Testis (tissue), 2 donors: ENCODE measurements at regions not wholly inside any gene's neighbourhood (a gene's known extent, or its start where the extent isn't known, plus 50 kb on each side); places are given as distances from the start of the nearest gene placed in this dataset.

Experiments used
- DNase-seq: peaks from one replicate; pipeline ENCODE4 v3.0.0-alpha.2; 2019
- H3K27ac ChIP-seq, 2 donors: fragments of 200-600 bp; sonication (generic); one replicate each; pipeline ENCODE4 v1.5.1; 2019
- H3K27me3 ChIP-seq: fragments of 200-600 bp; sonication (generic); one replicate; pipeline ENCODE4 v1.5.1; 2019
- H3K36me3 ChIP-seq: fragments of 200-600 bp; sonication (generic); one replicate; pipeline ENCODE4 v1.5.1; 2017; ENCODE audit warnings: low read depth; ENCODE audit errors: missing control alignments
- H3K4me1 ChIP-seq: fragments of 200-600 bp; sonication (generic); one replicate; pipeline ENCODE4 v1.5.1; 2019
- H3K4me3 ChIP-seq, 2 donors: fragments of 200-600 bp; sonication (generic); one replicate each; pipeline ENCODE4 v1.5.1; 2017 to 2019
- H3K9me3 ChIP-seq: fragments of 200-600 bp; sonication (generic); one replicate; pipeline ENCODE4 v1.5.1; 2017
- POLR2A ChIP-seq: fragments of 450-650 bp; IDR thresholded peaks from one replicate; pipeline ENCODE4 v1.6.1; 2017; ENCODE audit warnings: antibody characterized with exemption, mild to moderate bottlenecking, moderate library complexity
- WGBS, 2 donors: methylation state at CpG; one replicate each; pipeline ENCODE4 v1.1.5; 2018; 5-methylcytosine and 5-hydroxymethylcytosine counted together
- intact Hi-C: fragments of 100-400 bp; cut with DNase I; formaldehyde crosslinking; loops from one replicate; pipeline ENCODE4 v1.15.1; 2023; ENCODE audit warnings: low total_unique reads
- TF ChIP-seq, protein P1 (sequence below), 3 experiments: fragments of 450-650 bp in 2 of 3; fragments of 200-600 bp in 1 of 3; sonication (generic) in 1 of 3; IDR thresholded peaks; one replicate each; pipeline ENCODE4 v1.5.1; 2016 to 2019; ENCODE audit warnings: antibody characterized with exemption in 3 of 3, mild to moderate bottlenecking in 2 of 3, moderate library complexity in 1 of 3

DNA sequence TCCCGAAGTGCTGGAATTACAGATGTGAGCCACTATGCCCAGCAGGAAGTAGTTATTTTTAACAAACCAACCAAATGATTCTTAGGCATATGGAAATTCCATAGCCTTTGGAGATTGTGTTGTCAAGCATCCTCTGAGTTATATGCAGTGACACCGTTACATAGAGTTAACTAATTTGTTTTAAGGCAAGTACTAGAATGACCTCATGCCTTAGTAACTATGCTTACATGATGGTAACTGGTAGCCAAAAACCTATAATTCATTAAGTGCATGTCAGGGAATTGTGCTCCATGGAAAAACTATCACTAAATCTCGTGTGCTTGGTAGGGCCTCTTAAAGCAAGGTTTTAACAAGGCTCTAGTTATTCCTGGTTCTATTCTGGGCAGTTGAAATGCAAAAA is 392.8 kb downstream of the TUSC7 start:
- H3K27me3 ChIP-seq, result no peaks in the 10 kb centered on the region
- H3K36me3 ChIP-seq, result no peaks in the 10 kb centered on the region
- intact Hi-C loops, result no loop called here
- DNase-seq, result no peak
- no peaks in the 10 kb centered on the region for H3K4me1 ChIP-seq
- 88 to 98% methylated on average over 3 of the region's 3 CpGs for WGBS, 2 donors
- H3K27ac ChIP-seq, result no peak overlapping the region
- no peak for TF ChIP-seq POLR2A
- TF ChIP-seq, protein P1, sequence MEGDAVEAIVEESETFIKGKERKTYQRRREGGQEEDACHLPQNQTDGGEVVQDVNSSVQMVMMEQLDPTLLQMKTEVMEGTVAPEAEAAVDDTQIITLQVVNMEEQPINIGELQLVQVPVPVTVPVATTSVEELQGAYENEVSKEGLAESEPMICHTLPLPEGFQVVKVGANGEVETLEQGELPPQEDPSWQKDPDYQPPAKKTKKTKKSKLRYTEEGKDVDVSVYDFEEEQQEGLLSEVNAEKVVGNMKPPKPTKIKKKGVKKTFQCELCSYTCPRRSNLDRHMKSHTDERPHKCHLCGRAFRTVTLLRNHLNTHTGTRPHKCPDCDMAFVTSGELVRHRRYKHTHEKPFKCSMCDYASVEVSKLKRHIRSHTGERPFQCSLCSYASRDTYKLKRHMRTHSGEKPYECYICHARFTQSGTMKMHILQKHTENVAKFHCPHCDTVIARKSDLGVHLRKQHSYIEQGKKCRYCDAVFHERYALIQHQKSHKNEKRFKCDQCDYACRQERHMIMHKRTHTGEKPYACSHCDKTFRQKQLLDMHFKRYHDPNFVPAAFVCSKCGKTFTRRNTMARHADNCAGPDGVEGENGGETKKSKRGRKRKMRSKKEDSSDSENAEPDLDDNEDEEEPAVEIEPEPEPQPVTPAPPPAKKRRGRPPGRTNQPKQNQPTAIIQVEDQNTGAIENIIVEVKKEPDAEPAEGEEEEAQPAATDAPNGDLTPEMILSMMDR (IDR thresholded peaks at IDR 0.05), result no peak
- H3K9me3 ChIP-seq, result no peaks in the 10 kb centered on the region
- no peak overlapping the region for H3K4me3 ChIP-seq

GRCh38 chr3:117103675-117104074 is 394.1 kb downstream of the TUSC7 start:
- no peak overlapping the region for H3K27ac ChIP-seq
- no peaks in the 10 kb centered on the region for H3K27me3 ChIP-seq
- TF ChIP-seq POLR2A, result no peak
- TF ChIP-seq, protein P1 (IDR thresholded peaks at IDR 0.05), result no peak
- H3K4me1 ChIP-seq, result no peaks in the 10 kb centered on the region
- H3K36me3 ChIP-seq, result no peaks in the 10 kb centered on the region
- WGBS, 2 donors, result 76 to 87% methylated on average over 3 of the region's 3 CpGs
- no peak for DNase-seq
- intact Hi-C loops, result no loop called here
- H3K9me3 ChIP-seq, result no peaks in the 10 kb centered on the region
- no peak overlapping the region for H3K4me3 ChIP-seq

DNA sequence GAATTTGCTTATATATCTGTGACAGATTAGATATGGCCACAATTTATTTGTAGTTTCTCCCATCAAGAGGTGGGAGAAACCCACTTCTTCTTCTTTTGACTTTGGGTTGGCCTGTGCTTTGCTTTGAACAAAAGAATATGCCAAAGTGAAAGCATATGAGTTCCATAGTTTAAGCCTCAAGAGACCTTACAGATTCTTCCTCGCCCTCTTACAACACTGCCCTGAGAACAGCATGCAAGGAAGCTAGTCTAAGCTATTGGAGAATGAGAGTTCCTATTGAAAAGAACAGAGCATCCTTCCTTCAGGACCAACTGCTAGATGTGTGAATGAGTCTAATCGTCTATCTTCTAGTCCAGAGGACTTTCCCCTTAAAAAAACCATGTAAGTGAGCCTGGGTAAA is 394.8 kb downstream of the TUSC7 start:
- intact Hi-C loops, result no loop called here

GRCh38 chr3:117104792-117105191 is 395.2 kb downstream of the TUSC7 start:
- Histone ChIP-seq H3K27me3 (no peaks in the 10 kb centered on the region), H3K4me1 (no peaks in the 10 kb centered on the region), H3K9me3 (no peaks in the 10 kb centered on the region), H3K4me3 (no peak overlapping the region), H3K27ac (no peak overlapping the region), H3K36me3 (no peaks in the 10 kb centered on the region)
- TF ChIP-seq POLR2A, result no peak
- TF ChIP-seq, protein P1 (IDR thresholded peaks at IDR 0.05), result no peak
- WGBS, 2 donors, result 88 to 95% methylated on average over 4 of the region's 4 CpGs
- no peak for DNase-seq
- intact Hi-C loops, result no loop called here

More for the DNA sequence above, 394.8 kb downstream of the TUSC7 start:
- H3K4me3 ChIP-seq, result no peak overlapping the region
- no peaks in the 10 kb centered on the region for H3K4me1 ChIP-seq
- H3K27me3 ChIP-seq, result no peaks in the 10 kb centered on the region
- H3K9me3 ChIP-seq, result no peaks in the 10 kb centered on the region
- TF ChIP-seq POLR2A, result no peak
- TF ChIP-seq, protein P1 (IDR thresholded peaks at IDR 0.05), result no peak
- WGBS, 2 donors, result 86 to 87% methylated on average over 2 of the region's 2 CpGs
- H3K36me3 ChIP-seq, result no peaks in the 10 kb centered on the region
- no peak for DNase-seq
- no peak overlapping the region for H3K27ac ChIP-seq

DNA sequence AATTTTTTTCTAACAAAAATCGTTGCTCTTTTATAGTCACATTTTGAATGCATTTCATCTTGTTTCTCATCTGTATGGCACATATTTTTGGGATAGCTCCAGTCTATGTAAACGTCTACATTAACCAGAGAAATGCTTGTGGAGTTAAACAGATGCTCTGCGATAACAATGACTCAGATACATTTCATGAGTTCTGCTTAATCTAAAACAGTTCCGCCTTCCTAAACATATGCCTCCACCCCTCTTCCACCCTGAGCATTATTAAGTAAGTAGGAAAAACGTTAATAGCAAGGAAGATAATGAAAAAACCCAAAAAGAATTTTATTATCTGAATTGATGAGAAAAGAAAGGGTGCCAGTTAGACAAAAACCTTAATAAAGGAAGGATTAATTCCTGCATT is 396.1 kb downstream of the TUSC7 start:
- Histone ChIP-seq H3K4me1 (no peaks in the 10 kb centered on the region), H3K36me3 (no peaks in the 10 kb centered on the region), H3K9me3 (no peaks in the 10 kb centered on the region), H3K27me3 (no peaks in the 10 kb centered on the region), H3K27ac (no peak overlapping the region), H3K4me3 (no peak overlapping the region)
- no peak for DNase-seq
- intact Hi-C loops, result no loop called here
- WGBS, 2 donors, result 75 to 78% methylated on average over 5 of the region's 5 CpGs
- no peak for TF ChIP-seq POLR2A
- TF ChIP-seq, protein P1 (IDR thresholded peaks at IDR 0.05), result no peak
